Stimulated activated effector memory CD8-positive, alpha-beta T cell treated with anti-CD3 and anti-CD28 coated beads, Interleukin-12 subunit alpha, Interleukin-12 subunit beta, amount 100 ng/mL, for 72 hours (primary cell): ENCODE measurements at regions not wholly inside any gene's neighbourhood (a gene's known extent, or its start where the extent isn't known, plus 50 kb on each side); places are given as distances from the start of the nearest gene placed in this dataset.

Experiments used
- ATAC-seq: fragments of 150-1000 bp; cut with Tn5 transposase; 2 replicates; pipeline ENCODE4 v1.10.0; 2021
- DNase-seq, 2 donors: peaks; one replicate each; pipeline ENCODE4 v3.0.0; 2021 to 2022; ENCODE audit warnings: low spot score in 2 of 2
- H3K27ac Mint-ChIP-seq: one replicate; pipeline ENCODE4 v1.8.0; 2022; ENCODE audit warnings: mild to moderate bottlenecking, mixed read lengths
- H3K36me3 Mint-ChIP-seq: one replicate; pipeline ENCODE4 v1.8.0; 2022; ENCODE audit warnings: mild to moderate bottlenecking, mixed read lengths
- H3K4me1 Mint-ChIP-seq: one replicate; pipeline ENCODE4 v1.8.0; 2022; ENCODE audit warnings: mixed read lengths
- H3K4me3 Mint-ChIP-seq: one replicate; pipeline ENCODE4 v1.8.0; 2022; ENCODE audit warnings: mild to moderate bottlenecking, mixed read lengths
- H3K9me3 Mint-ChIP-seq: one replicate; pipeline ENCODE4 v1.8.0; 2022; ENCODE audit warnings: mixed read lengths

- DNase-seq (no peak), ATAC-seq (no peak)
- Mint-ChIP-seq H3K27ac (no peak overlapping the region), H3K9me3 (peaks cover 8% of the 10 kb centered on the region), H3K36me3 (no peaks in the 10 kb centered on the region), H3K4me3 (no peak overlapping the region), H3K4me1 (no peaks in the 10 kb centered on the region)
Observed at GRCh38 chr2:150030436-150031190, 443.0 kb upstream of the MMADHC start.

GRCh38 chr2:150028322-150028721 is 440.7 kb upstream of the MMADHC start:
- no peaks in the 10 kb centered on the region for H3K4me1 Mint-ChIP-seq

GRCh38 chr2:150027164-150027563 is 439.6 kb upstream of the MMADHC start:
- Mint-ChIP-seq H3K9me3 (peaks cover 5% of the 10 kb centered on the region), H3K4me3 (no peak overlapping the region), H3K27ac (no peak overlapping the region), H3K4me1 (no peaks in the 10 kb centered on the region), H3K36me3 (no peaks in the 10 kb centered on the region)
- DNase-seq (no peak), ATAC-seq (no peak)

More at GRCh38 chr2:150028322-150028721, 440.7 kb upstream of the MMADHC start:
- peaks cover 5% of the 10 kb centered on the region for H3K9me3 Mint-ChIP-seq
- DNase-seq, result no peak
- H3K4me3 Mint-ChIP-seq, result no peak overlapping the region
- no peaks in the 10 kb centered on the region for H3K36me3 Mint-ChIP-seq
- no peak overlapping the region for H3K27ac Mint-ChIP-seq
- ATAC-seq, result no peak

- H3K36me3 Mint-ChIP-seq, result no peaks in the 10 kb centered on the region
- no peaks in the 10 kb centered on the region for H3K9me3 Mint-ChIP-seq
- no peaks in the 10 kb centered on the region for H3K4me1 Mint-ChIP-seq
- H3K27ac Mint-ChIP-seq, result no peak overlapping the region
- ATAC-seq (no peak), DNase-seq (no peak)
- no peak overlapping the region for H3K4me3 Mint-ChIP-seq
Observed at GRCh38 chr2:150023663-150024062, 436.1 kb upstream of the MMADHC start.

- Mint-ChIP-seq H3K36me3 (no peaks in the 10 kb centered on the region), H3K4me3 (no peak overlapping the region), H3K27ac (no peak overlapping the region), H3K9me3 (no peaks in the 10 kb centered on the region), H3K4me1 (no peaks in the 10 kb centered on the region)
- ATAC-seq (peak; percentile 67), DNase-seq (peak in 1 of 2 donors; percentile 48)
Observed at GRCh38 chr2:150023044-150023443, 435.5 kb upstream of the MMADHC start.

- Mint-ChIP-seq H3K4me3 (no peak overlapping the region), H3K4me1 (no peaks in the 10 kb centered on the region), H3K36me3 (no peaks in the 10 kb centered on the region), H3K9me3 (no peaks in the 10 kb centered on the region), H3K27ac (no peak overlapping the region)
- no peak for DNase-seq
- ATAC-seq, result no peak
Observed at GRCh38 chr2:150020937-150021673, 433.5 kb upstream of the MMADHC start.

GRCh38 chr2:150020221-150020620 is 432.6 kb upstream of the MMADHC start:
- ATAC-seq, result no peak
- Mint-ChIP-seq H3K36me3 (no peaks in the 10 kb centered on the region), H3K27ac (no peak overlapping the region), H3K4me1 (no peaks in the 10 kb centered on the region), H3K9me3 (no peaks in the 10 kb centered on the region), H3K4me3 (no peak overlapping the region)
- no peak for DNase-seq

- H3K36me3 Mint-ChIP-seq, result no peaks in the 10 kb centered on the region
- no peaks in the 10 kb centered on the region for H3K4me1 Mint-ChIP-seq
- ATAC-seq, result no peak
- H3K4me3 Mint-ChIP-seq, result no peak overlapping the region
- DNase-seq, result no peak
- no peak overlapping the region for H3K27ac Mint-ChIP-seq
- no peaks in the 10 kb centered on the region for H3K9me3 Mint-ChIP-seq
Observed at GRCh38 chr2:150019063-150019462, 431.5 kb upstream of the MMADHC start.

- no peak overlapping the region for H3K4me3 Mint-ChIP-seq
- H3K36me3 Mint-ChIP-seq, result no peaks in the 10 kb centered on the region
- H3K4me1 Mint-ChIP-seq, result no peaks in the 10 kb centered on the region
- ATAC-seq (no peak), DNase-seq (no peak)
- H3K9me3 Mint-ChIP-seq, result peaks cover 5% of the 10 kb centered on the region
- no peak overlapping the region for H3K27ac Mint-ChIP-seq
Observed at GRCh38 chr2:150012986-150013385, 425.4 kb upstream of the MMADHC start.

- DNase-seq, result no peak
- H3K9me3 Mint-ChIP-seq, result peaks cover 5% of the 10 kb centered on the region
- H3K36me3 Mint-ChIP-seq, result no peaks in the 10 kb centered on the region
- H3K4me1 Mint-ChIP-seq, result no peaks in the 10 kb centered on the region
- H3K27ac Mint-ChIP-seq, result no peak overlapping the region
- no peak for ATAC-seq
- H3K4me3 Mint-ChIP-seq, result no peak overlapping the region
Observed at GRCh38 chr2:150011161-150011730, 423.7 kb upstream of the MMADHC start.

GRCh38 chr2:150008901-150009300 is 421.3 kb upstream of the MMADHC start:
- Mint-ChIP-seq H3K27ac (no peak overlapping the region), H3K9me3 (peaks cover 5% of the 10 kb centered on the region), H3K4me1 (no peaks in the 10 kb centered on the region), H3K4me3 (no peak overlapping the region), H3K36me3 (no peaks in the 10 kb centered on the region)
- no peak for ATAC-seq
- no peak for DNase-seq

- ATAC-seq (no peak), DNase-seq (no peak)
- Mint-ChIP-seq H3K27ac (no peak overlapping the region), H3K4me1 (no peaks in the 10 kb centered on the region), H3K36me3 (no peaks in the 10 kb centered on the region), H3K9me3 (peaks cover 5% of the 10 kb centered on the region), H3K4me3 (no peak overlapping the region)
Observed at GRCh38 chr2:150007815-150008430, 420.3 kb upstream of the MMADHC start.

GRCh38 chr2:150006591-150006990 is 419.0 kb upstream of the MMADHC start:
- ATAC-seq, result no peak
- H3K36me3 Mint-ChIP-seq, result no peaks in the 10 kb centered on the region

GRCh38 chr2:150003544-150003943 is 416.0 kb upstream of the MMADHC start:
- H3K27ac Mint-ChIP-seq, result no peak overlapping the region
- no peaks in the 10 kb centered on the region for H3K4me1 Mint-ChIP-seq
- no peak overlapping the region for H3K4me3 Mint-ChIP-seq
- DNase-seq, result no peak
- ATAC-seq, result no peak
- H3K36me3 Mint-ChIP-seq, result no peaks in the 10 kb centered on the region
- H3K9me3 Mint-ChIP-seq, result no peaks in the 10 kb centered on the region

More at GRCh38 chr2:150006591-150006990, 419.0 kb upstream of the MMADHC start:
- H3K27ac Mint-ChIP-seq, result no peak overlapping the region
- H3K4me1 Mint-ChIP-seq, result no peaks in the 10 kb centered on the region
- no peaks in the 10 kb centered on the region for H3K9me3 Mint-ChIP-seq
- H3K4me3 Mint-ChIP-seq, result no peak overlapping the region
- no peak for DNase-seq

GRCh38 chr2:150001788-150002187 is 414.2 kb upstream of the MMADHC start:
- no peak for DNase-seq
- no peak for ATAC-seq
- no peaks in the 10 kb centered on the region for H3K36me3 Mint-ChIP-seq
- no peaks in the 10 kb centered on the region for H3K4me1 Mint-ChIP-seq
- no peak overlapping the region for H3K27ac Mint-ChIP-seq
- H3K4me3 Mint-ChIP-seq, result no peak overlapping the region
- H3K9me3 Mint-ChIP-seq, result peaks cover 6% of the 10 kb centered on the region
